Sciatic nerve (tissue), 2 donors: ENCODE measurements at regions not wholly inside any gene's neighbourhood (a gene's known extent, or its start where the extent isn't known, plus 50 kb on each side); places are given as distances from the start of the nearest gene placed in this dataset.
"Not testable (repeated sequence)": the region's sequence is repeated elsewhere in the genome, so short reads cannot be mapped to it uniquely, and the experiment has no call there.

Experiments used
- ATAC-seq: fragments of 200-7000 bp; cut with Tn5 transposase; one replicate; pipeline ENCODE4 v1.9.1; 2020; ENCODE audit warnings: mild to moderate bottlenecking, moderate library complexity
- DNase-seq: peaks from one replicate; pipeline ENCODE4 v3.0.0-alpha.2; 2020; ENCODE audit warnings: low spot score
- intact Hi-C: fragments of 100-400 bp; cut with DNase I; formaldehyde crosslinking; loops from one replicate; pipeline ENCODE4 v1.14.2; 2022
- donor health status: DM: no; HTN: no; CAD: no.
- donor health status: DM: no; HTN: no; CAD: no.

GRCh38 chr4:17436047-17436749, 75.7 kb downstream of the QDPR start:
- intact Hi-C loops, DNase-seq, ATAC-seq: not testable (repeated sequence)

- DNase-seq (no peak), ATAC-seq (no peak)
- intact Hi-C loops, result no loop called here
Measured at GRCh38 chr4:17433827-17434226, 78.1 kb downstream of the QDPR start.

- intact Hi-C loops, result no loop called here
- ATAC-seq (no peak), DNase-seq (no peak)
Measured at GRCh38 chr4:17427991-17428390, 83.9 kb downstream of the QDPR start.

GRCh38 chr4:17426222-17426621, 85.7 kb downstream of the QDPR start:
- intact Hi-C loops, result no loop called here
- ATAC-seq (no peak), DNase-seq (no peak)

GRCh38 chr4:17418010-17418409, 93.9 kb downstream of the QDPR start:
- intact Hi-C loops, result no loop called here
- DNase-seq, result no peak
- ATAC-seq, result no peak

- intact Hi-C loops, result no loop called here
- DNase-seq, result no peak
- ATAC-seq, result no peak
Measured at GRCh38 chr4:17414392-17414791, 97.5 kb downstream of the QDPR start.

GRCh38 chr4:17400686-17401085, 111.2 kb downstream of the QDPR start:
- DNase-seq, result no peak
- ATAC-seq, result no peak
- intact Hi-C loops, result no loop called here

GRCh38 chr4:17398805-17399204, 113.1 kb downstream of the QDPR start:
- ATAC-seq (no peak), DNase-seq (no peak)
- intact Hi-C loops, result no loop called here

- DNase-seq, result no peak
- ATAC-seq, result peak; percentile 55
- intact Hi-C loops, result no loop called here
Measured at GRCh38 chr4:17398035-17398434, 113.9 kb downstream of the QDPR start.

GRCh38 chr4:17397611-17398010, 114.3 kb downstream of the QDPR start:
- ATAC-seq, result peak; percentile 38
- intact Hi-C loops, result no loop called here
- DNase-seq, result no peak

- DNase-seq (no peak), ATAC-seq (peak; percentile 81)
- intact Hi-C loops, result loop anchor here (5.0 kb wide), 1 partner anchor 1282 kb away; no protein-coding TSS in a partner anchor
Measured at GRCh38 chr4:17385403-17385802, 126.5 kb downstream of the QDPR start.

- ATAC-seq, result no peak
- DNase-seq, result no peak
- intact Hi-C loops, result no loop called here
Measured at GRCh38 chr4:17380347-17380746, 131.5 kb downstream of the QDPR start.

- ATAC-seq, result peak; percentile 50
- DNase-seq, result no peak
- intact Hi-C loops, result no loop called here
Measured at GRCh38 chr4:17376205-17376604, 135.7 kb downstream of the QDPR start.

- DNase-seq (no peak), ATAC-seq (no peak)
Measured at GRCh38 chr4:17373666-17374065, 138.2 kb downstream of the QDPR start.

GRCh38 chr4:17370818-17371217, 141.1 kb downstream of the QDPR start:
- intact Hi-C loops, result no loop called here
- DNase-seq, result no peak
- ATAC-seq, result no peak

More at GRCh38 chr4:17373666-17374065, 138.2 kb downstream of the QDPR start:
- intact Hi-C loops, result no loop called here

GRCh38 chr4:17368408-17368807, 143.5 kb downstream of the QDPR start:
- intact Hi-C loops, result no loop called here
- ATAC-seq (no peak), DNase-seq (no peak)

- DNase-seq (no peak), ATAC-seq (no peak)
- intact Hi-C loops, result no loop called here
Measured at GRCh38 chr4:17367201-17367600, 144.7 kb downstream of the QDPR start.

GRCh38 chr4:17366496-17366895, 145.4 kb downstream of the QDPR start:
- intact Hi-C loops, result no loop called here
- peak; percentile 78 for ATAC-seq
- DNase-seq, result no peak

GRCh38 chr4:17362430-17362829, 149.5 kb downstream of the QDPR start:
- ATAC-seq (no peak), DNase-seq (no peak)
- intact Hi-C loops, result loop anchor here (5.0 kb wide), 1 partner anchor 1950 kb away; no protein-coding TSS in a partner anchor

- intact Hi-C loops, result no loop called here
- DNase-seq (no peak), ATAC-seq (no peak)
Measured at GRCh38 chr4:17358241-17358640, 153.6 kb downstream of the QDPR start.

- intact Hi-C loops, result no loop called here
- ATAC-seq (no peak), DNase-seq (no peak)
Measured at GRCh38 chr4:17356926-17357325, 155.0 kb downstream of the QDPR start.
